SK-N-DZ (cell line): ENCODE measurements at regions not wholly inside any gene's neighbourhood (a gene's known extent, or its start where the extent isn't known, plus 50 kb on each side); places are given as distances from the start of the nearest gene placed in this dataset.
"Not testable (repeated sequence)": the region's sequence is repeated elsewhere in the genome, so short reads cannot be mapped to it uniquely, and the experiment has no call there.

Source experiments
- DNase-seq: peaks from one replicate; pipeline ENCODE4 v3.0.0-alpha.2; 2015; ENCODE audit warnings: low spot score

DNA sequence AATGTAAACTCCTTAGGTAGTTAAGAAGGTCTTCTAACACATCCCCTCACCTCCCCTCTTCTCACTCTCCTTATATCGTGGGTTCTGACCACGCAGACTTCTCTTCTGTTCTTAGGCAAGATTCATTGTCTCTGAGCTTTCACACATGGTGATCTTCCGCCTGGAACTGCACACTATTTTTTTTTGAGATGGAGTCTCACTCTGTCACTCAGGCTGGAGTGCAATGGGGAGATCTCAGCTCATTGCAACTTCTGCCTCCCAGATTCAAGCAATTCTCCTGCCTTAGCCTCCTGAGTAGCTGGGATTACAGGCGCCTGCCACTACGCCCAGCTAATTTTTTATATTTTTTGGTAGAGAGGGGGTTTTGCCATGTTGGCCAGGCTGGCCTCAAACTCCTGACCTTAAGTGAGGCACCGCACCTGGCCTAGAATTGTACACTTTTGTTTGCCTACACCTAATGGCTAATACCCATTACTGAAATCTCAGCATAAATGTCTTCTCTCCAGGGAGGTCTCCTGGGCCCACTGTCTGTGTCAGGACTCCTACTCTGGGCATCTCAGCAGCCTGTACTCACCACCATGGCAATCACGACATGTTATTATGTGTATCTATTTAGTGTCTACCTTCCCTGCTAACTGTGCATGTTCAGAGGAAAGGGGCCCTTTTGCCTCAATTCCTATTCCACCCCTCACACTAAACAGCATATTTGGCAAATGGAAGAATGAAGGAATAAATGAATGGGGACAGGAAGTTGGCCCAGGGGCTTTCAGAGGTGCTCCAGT is 646.3 kb upstream of the DPP6 start:
- no peak for DNase-seq

DNA sequence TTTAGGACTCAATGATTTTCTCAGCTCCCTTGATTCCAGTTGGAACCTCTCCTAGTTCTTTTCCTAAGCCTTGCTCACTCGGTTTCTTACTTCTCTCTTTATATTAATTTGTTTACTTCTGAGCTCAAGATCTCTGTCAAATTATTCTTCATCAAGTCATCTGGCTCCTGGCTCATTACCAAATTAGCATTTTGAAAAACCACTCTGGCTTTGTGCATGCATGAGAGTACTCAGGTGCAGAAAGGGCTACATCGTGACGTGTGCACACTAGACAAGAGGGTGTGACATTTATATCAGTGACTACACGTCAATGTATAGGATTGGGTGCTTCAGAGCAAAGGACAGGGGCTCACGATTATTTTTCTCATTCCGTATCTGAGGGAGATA is 645.7 kb upstream of the DPP6 start:
- DNase-seq = no peak

DNA sequence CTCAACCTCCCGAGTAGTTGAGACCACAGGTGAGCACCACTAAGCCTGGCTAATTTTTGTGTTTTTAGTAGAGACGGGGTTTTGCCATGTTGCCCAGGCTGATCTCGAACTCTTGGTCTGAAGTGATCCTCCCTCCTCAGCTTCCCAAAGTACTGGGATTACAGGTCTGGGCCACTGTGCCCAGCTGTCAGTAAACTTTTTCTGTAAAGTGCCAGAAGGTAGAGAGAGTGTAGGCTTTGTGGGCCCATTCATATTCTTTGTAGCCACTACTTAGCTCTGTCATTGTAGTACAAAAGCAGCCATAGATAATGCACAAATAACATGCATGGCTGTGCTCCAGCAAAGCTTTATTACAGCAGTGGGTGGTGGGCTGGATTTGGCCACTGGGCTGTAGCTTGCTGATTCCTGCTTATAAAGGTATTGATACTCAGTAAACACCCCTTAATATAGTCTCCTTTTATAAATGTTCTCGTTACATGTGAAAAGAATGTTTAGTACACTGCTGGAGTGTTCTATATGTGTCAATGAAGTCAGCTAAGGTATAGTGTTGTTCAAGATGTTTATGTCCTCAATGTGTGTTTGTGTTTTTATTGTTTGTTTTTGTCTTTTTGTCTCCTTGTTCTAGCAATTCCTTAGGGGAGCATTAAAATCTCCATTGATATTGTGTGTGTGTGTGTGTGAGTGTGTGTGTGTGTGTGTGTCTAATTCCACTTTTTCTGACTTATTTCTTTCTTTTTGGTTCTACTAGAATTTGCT is 644.7 kb upstream of the DPP6 start:
- DNase-seq = no peak

DNA sequence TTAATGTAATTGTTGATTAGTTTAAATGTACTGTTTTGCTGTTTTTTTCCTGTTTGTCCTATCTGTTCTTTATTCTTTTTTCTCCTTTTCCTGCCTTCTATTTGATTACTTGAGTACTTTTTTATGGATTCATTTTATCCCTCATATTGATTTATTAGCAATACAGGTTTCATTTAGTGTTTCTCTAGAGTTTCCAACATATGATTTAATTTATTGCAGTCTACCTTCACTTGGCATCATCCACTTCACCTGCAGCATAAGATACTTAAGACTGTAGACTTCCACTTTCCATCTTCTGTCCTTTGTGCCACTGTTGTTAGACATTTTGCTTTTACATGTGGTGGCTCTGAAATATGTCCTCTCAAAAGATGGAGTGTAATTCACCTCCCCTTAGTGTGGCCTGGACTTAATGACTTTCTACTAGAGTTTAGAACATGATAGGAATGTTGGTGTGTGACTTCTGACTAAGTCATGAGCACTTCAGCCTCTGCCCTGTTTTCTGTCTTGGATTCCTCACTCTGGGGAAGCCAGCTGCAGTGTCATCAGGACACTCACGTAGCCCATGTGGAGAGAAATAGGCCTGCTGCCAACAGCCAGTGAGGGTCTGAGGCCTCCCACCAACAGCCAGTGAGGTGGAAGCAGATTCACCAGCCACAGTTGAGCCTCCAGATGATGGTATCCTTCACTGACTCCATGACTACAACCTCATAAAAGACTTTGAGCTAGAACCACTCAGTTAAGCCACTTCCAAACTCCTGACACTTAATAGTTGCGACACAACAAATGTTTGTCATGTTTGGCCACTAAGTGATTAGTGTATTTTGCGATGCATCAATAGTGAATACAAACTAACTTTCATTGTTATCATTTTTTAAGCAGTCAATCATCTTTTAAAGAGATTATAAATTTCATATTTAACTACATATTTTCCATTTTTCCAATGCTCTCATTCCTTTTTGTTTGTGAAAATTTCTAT is 643.5 kb upstream of the DPP6 start:
- DNase-seq = no peak

DNA sequence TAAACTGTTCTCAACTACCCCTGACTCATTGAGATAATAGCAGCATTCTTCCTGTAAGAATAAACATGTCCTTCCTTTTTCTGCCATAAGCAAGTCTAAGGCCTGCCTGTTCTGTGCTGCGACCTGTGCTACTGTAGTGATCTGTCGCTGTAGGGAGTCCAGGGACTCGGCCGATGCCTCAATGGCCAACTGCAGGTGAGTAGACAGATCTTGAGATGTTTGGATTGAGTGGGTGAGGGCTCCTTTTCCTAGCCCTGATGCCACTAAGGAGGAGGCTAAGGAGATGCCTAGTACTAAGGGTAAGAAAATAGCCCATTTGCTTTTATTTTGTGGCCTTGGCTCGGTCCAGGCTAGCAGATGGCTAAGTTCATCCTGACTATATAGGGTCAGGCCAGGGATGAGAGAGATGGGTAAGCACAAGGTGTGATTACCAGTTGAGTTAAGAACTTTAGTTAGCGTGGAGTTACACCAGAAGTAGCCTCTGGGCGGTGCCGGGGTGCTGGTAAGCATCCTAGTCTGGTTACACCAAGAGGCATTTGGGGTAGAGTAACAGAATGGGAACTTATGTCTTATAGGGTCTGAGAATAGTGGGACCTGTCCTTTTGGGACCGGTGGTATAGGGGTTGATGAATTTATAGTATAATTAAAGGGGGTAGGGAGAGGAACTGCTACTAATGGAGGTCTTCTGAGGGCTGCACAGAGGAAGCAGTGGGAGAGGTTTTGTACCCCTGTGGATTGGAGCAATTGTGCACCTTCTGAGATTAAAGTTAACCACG is 642.4 kb upstream of the DPP6 start:
- not testable (repeated sequence) for DNase-seq

DNA sequence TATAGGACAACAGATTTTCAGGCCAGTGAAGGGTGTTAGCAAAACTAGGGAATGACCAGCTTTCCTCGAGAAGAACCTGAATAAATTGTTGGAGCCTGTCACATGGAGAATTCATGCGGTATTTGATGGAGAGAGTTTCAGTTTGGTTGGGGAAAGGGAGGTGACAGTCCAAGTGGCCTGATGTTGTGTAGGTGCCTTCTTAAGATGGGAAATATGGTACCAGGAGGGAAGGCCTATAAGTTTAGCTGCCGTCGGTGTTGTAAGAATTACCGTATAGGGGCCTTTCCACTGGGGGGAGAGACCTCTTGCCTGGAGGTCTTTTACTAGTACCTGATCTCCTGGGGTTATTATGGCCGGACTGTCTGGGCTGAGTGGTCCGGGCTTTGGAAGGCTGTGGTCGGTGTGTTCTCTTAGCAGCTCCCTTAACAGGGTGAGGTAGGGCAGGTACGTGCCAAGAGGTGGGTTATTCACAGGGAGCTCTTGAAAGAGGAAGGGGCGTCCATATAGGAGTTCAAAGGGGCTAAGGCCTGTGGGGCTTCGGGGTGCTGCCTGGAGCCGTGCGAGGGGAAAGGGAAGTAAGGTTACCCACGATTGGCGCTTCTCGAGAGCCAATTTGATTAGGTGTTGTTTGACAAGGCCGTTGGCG is 641.1 kb upstream of the DPP6 start:
- not testable (repeated sequence) for DNase-seq

DNA sequence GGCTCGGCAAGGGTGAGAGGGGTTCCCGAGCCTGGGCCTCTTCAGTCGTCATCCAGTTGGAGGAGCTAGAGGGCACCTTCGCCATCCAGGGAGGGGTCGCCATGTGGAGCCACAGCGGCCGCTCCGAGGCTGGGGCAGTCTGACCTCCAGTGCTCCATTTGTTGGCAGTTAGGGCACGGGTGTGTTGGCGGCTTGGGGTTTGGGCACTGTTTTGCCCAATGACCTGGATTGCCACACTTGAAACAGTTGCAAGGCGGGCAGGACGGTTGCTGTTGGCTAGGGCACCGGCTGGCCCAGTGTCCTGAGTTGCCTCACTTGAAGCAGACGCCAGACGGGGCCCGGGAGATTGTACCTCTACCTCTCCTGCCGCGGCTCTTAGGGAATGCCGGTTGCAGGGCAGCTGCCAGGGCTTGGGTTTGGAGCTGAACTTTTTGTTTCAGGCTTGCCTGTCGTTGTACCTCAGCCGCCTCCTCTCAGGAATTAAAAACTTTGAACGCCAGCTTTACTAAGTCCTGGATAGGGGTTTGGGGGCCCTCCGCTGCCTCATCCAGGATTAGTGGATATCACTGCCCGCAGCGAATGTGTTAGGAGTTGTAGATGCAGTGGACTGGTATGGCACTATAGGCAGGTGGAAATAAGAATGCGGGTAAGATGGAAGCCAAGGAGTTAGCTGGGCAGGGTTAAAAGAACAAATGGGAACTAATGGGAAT is 639.9 kb upstream of the DPP6 start:
- not testable (repeated sequence) for DNase-seq

DNA sequence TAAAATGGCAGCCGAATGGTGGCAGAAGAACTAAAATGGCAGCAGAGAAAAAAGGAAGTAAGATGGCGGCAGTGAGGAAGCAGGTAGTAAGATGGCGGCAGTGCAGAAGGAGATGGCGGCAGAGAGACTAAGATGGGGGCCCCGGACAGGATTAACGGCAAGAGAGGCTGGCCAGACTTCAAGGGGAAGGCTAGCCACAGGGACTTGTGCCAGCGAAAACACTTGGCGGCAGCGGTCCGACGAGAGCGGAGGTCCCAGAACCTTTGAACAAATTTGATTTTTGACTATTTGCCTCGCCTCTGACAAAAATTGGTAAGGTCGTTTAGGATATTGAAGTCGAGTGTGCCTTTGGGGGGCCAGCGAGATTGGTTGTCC is 639.4 kb upstream of the DPP6 start:
- not testable (repeated sequence) for DNase-seq

DNA sequence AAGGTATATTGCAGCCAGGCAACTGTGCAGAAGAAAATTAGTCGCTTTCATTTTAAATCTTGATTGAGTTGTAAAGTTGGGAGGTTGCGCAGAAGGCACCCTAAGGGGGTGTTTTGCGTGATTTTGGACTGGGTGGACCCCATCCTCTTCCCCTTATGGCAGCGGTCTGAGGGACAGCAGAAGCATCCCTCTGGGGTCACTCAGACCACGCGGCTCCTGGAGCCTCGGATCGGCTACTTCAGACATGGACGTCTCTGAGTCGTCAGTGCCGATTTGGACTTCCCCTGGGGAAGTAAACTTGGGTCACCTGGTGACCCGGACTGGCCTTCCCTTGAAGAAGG is 639.0 kb upstream of the DPP6 start:
- DNase-seq = no peak

DNA sequence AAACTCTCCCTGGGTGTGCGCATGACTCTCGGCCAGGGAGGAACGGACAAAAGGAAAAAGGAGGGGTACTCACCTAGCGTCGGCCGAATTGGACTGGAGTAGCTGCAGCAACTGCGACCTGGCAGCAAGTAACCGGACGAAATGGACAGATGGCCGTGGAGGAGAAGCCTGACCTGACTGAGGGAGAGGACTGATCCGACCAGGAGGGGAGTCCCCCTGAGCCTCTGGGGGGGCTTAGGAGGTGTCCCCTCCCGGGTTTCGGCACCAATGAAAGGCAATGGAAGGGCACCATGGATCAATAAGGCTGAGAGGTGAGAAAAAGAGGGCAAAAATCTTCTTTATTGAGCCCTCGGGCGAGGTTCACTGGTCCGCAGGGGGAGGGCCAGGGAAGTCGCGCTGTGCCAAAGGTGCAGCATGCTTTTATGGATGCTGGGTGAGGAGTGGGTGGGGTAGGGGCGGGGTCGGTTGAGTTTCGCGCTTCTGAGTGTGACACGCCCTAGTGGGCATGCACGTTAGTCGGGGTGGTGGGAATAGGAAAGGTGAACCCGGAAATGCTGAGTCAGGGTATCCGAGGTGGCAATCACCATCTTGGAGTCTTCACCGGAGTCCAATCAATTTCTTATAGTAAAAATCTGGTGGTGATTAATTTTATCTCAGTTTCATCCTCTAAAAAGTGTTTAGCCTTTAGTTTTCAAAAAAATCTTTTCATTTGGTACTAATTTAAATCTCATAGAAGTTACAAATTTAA is 638.5 kb upstream of the DPP6 start:
- DNase-seq = no peak

DNA sequence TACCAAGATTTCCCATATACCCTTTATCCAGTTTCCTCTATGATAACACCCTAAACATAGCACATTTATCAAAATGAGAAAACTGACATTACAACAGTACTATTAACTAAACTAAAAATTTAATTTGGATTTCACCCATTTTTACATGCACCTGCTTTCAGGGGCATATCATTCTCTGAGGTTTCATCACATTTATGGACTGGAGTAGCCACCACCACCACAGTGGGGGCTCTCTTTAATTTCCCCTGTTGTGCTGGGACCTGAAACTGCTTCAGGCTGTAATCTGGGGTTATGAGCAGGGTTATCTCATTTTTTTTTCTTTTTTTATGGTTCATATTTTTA is 637.9 kb upstream of the DPP6 start:
- no peak for DNase-seq

DNA sequence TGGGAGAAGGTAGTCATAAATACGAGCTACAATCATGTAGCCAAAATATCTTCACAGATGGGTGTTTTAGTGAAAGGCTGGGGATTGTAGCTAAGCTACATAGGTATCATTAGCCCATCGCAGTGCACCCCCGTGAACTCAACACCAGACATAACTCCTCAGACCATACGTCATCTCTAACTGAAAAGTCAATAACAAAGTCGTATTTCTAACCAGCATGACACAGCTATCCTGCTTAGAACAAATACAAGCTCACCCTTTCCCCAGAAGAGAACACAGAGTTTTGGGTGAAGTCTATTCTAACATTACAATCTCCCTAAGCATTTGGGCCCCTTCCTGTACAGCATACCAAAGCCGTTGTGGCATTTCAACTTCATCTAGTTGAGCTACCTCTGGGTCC is 636.6 kb upstream of the DPP6 start:
- no peak for DNase-seq

DNA sequence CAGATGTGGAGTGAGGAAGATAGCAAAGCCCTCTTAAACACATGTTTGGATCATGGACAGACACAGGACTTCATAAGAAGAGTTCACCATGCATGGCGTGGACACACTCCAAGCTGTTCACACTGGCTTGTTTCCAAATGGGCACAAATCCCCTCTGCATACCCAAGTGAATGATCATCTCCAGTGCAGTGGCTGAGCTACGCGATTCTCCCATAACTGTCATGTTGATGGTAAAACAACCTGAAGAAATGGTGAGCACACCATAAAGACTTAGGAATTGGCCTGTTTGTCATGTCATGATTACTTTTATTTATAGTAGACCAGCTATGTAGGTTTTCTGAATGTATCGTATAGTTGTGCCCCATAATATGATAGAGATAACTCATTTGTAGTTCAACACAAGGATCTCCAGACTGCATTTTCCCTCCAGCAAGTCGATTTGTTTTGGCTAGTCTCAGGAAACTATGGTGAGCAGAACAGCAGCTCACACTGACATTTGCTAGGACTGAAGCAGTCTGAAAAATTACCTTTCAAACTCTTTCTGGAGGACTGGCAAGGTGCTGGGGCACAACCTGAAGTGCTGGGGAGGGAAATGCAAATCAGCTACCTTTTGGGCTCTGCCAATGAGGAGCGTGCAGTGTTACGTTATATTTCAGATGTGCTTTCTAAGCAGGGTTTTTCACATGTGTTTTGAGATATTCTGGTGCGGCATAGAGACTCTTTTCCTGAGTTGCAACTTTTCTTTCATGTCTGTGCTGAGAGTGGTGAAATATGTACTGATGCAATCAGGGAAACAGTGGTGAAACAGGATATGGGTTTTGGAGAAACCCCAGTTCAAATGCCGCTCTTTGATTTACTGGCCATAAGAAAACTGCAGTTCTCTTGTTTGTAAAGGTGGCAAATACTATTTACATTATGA is 629.6 kb upstream of the DPP6 start:
- no peak for DNase-seq

DNA sequence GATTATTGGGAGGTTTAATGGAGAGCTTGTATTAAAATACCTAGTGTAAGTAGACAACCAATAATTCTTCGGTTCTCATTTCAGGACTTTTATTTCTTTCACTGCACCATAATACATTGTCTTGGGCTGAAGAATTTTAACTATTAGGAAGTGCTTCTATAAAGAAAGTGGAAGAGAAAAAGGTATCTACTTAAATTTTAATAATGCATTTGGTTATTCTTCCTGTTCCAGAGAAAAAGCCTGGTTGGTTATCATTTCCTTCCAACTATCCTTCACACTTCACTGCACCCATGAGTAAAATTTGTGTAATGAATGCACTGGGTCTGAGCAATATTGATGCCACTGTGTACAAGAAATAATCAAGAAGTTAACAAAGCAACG is 629.0 kb upstream of the DPP6 start:
- DNase-seq = no peak

DNA sequence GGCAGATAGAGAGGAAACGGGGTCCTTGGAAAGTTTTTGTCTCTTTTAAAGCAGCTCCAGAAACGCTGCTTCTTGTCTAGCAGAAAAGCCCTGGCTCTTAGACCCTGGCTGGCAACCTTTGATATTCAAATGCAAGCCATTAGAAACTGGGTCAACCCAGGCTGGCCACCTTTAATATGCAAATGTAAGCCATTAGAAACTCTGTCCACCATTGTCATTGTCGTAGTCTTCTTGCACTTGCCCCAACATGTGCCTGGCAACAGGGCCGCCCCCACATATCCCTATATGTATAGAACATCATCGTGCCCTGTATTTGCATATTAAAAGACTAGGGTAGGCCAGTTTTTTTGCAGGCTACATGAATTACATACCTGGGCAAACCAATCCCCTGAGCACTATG is 621.3 kb upstream of the DPP6 start:
- DNase-seq = no peak

DNA sequence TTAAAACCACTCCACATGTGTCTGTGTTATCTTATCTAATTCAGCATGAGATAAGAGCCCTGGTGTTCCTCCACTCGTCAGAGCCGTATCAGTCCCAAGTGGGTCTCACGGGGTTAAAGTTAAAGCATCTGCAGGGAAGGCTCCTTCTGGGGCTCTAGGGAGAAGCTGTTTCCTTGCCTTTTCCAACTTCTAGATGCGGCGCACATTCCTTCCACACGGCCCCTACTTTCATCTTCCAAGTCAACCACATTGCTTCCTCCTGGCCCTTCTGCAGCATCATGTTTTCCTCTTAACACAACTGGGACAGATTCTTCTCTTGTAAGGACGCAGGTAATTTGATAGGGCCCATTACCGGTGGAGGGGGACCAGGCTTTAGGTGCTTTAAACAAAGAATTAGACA is 620.1 kb upstream of the DPP6 start:
- DNase-seq = no peak

DNA sequence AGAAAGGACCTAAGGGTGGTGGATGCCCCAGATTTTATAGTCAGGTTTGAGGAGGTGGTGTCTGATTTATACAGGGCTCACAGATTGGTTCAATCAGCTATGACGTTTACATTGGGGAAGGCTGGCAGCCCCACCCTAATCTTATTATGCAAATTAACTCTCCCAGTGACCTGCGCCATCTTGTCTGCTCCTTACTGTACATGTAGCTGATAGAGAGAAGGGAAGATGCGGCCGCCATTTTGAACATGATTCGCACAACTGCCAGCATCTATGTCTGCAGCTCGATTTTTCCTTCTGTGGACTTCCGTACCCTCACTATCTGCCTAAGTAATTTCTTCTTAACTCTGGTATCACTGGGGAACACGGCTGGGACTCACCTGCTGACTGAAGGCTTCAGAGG is 619.0 kb upstream of the DPP6 start:
- DNase-seq = no peak

DNA sequence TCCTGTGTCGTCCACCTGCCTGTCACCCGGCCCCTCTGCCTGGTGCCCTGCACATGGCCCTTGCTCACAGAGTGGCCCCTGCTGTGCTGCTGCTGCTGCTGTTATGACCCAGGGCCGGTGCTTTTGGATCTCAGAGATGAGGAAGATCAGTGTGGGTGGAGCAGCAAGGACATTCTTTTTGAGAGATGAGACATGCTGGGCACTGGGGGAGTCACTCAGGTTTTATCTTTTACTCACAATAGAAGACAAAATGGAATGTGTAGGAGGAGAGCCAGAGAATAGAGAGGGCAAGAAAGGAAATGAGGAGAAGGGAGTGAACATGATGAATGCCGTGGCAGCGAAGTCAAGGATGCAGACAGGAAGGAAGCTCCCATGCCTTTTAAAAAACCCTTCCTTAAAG is 611.5 kb upstream of the DPP6 start:
- no peak for DNase-seq
